ENCODE measurements at regions not wholly inside any gene's neighbourhood (a gene's known extent, or its start where the extent isn't known, plus 50 kb on each side); places are given as distances from the start of the nearest gene placed in this dataset.

- Mint-ChIP-seq H3K27ac (no peak overlapping the region), H3K4me3 (no peak overlapping the region), H3K36me3 (no peaks in the 10 kb centered on the region), H3K4me1 (no peaks in the 10 kb centered on the region), H3K27me3 (ENCODE audit: low read depth) (peaks cover 11% of the 10 kb centered on the region), H3K9me3 (no peaks in the 10 kb centered on the region)
- DNase-seq (ENCODE audit: low spot score in 2 of 2, unreplicated experiment in 2 of 2): no peak
- TF ChIP-seq, protein P1, sequence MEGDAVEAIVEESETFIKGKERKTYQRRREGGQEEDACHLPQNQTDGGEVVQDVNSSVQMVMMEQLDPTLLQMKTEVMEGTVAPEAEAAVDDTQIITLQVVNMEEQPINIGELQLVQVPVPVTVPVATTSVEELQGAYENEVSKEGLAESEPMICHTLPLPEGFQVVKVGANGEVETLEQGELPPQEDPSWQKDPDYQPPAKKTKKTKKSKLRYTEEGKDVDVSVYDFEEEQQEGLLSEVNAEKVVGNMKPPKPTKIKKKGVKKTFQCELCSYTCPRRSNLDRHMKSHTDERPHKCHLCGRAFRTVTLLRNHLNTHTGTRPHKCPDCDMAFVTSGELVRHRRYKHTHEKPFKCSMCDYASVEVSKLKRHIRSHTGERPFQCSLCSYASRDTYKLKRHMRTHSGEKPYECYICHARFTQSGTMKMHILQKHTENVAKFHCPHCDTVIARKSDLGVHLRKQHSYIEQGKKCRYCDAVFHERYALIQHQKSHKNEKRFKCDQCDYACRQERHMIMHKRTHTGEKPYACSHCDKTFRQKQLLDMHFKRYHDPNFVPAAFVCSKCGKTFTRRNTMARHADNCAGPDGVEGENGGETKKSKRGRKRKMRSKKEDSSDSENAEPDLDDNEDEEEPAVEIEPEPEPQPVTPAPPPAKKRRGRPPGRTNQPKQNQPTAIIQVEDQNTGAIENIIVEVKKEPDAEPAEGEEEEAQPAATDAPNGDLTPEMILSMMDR (IDR thresholded peaks at IDR 0.05; ENCODE audit: unreplicated experiment): no peak
Measured at GRCh38 chr7:32242436-32242835, 172.2 kb upstream of the PDE1C start.

- no peaks in the 10 kb centered on the region for H3K4me1 Mint-ChIP-seq
- H3K9me3 Mint-ChIP-seq: no peaks in the 10 kb centered on the region
- H3K36me3 Mint-ChIP-seq: no peaks in the 10 kb centered on the region
- H3K27me3 Mint-ChIP-seq (ENCODE audit: low read depth): peaks cover 9% of the 10 kb centered on the region
- no peak overlapping the region for H3K4me3 Mint-ChIP-seq
- no peak for DNase-seq (ENCODE audit: low spot score in 2 of 2, unreplicated experiment in 2 of 2)
- H3K27ac Mint-ChIP-seq: no peak overlapping the region
- TF ChIP-seq, protein P1 (IDR thresholded peaks at IDR 0.05; ENCODE audit: unreplicated experiment): no peak
Measured at GRCh38 chr7:32241636-32242035, 171.4 kb upstream of the PDE1C start.

DNA sequence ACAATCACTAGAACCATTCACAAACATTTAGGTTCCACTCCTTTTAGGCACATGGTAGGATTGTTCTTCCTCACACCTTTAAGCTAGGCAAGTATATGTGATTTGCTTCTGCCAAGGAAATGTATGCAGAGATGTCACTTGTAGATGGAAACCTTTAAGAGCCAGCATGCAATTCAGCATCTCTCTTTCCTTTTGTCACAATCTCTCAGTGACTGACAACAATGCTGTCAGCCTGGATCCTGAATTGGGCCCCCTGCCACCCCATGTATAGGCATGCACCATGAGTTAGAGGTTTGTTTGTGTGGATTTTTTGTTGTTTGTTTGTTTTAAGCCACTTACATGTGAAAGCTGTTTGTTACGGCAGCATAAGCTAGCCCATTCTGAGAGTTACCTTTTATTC, 169.6 kb upstream of the PDE1C start:
- DNase-seq (ENCODE audit: low spot score in 2 of 2, unreplicated experiment in 2 of 2): no peak

GRCh38 chr7:32228601-32229000, 158.4 kb upstream of the PDE1C start:
- TF ChIP-seq, protein P1 (IDR thresholded peaks at IDR 0.05; ENCODE audit: unreplicated experiment): no peak
- H3K27me3 Mint-ChIP-seq (ENCODE audit: low read depth): peaks cover 25% of the 10 kb centered on the region

More for the DNA sequence above, 169.6 kb upstream of the PDE1C start:
- Mint-ChIP-seq H3K36me3 (no peaks in the 10 kb centered on the region), H3K4me3 (no peak overlapping the region), H3K27me3 (ENCODE audit: low read depth) (peaks cover 3% of the 10 kb centered on the region), H3K27ac (no peak overlapping the region), H3K4me1 (no peaks in the 10 kb centered on the region), H3K9me3 (peaks cover 17% of the 10 kb centered on the region)
- TF ChIP-seq, protein P1 (IDR thresholded peaks at IDR 0.05; ENCODE audit: unreplicated experiment): no peak

GRCh38 chr7:32227746-32228145, 157.5 kb upstream of the PDE1C start:
- DNase-seq (ENCODE audit: low spot score in 2 of 2, unreplicated experiment in 2 of 2): no peak

More at GRCh38 chr7:32228601-32229000, 158.4 kb upstream of the PDE1C start:
- Mint-ChIP-seq H3K27ac (no peak overlapping the region), H3K4me1 (no peaks in the 10 kb centered on the region), H3K4me3 (no peak overlapping the region), H3K9me3 (peaks cover 10% of the 10 kb centered on the region), H3K36me3 (no peaks in the 10 kb centered on the region)
- DNase-seq (ENCODE audit: low spot score in 2 of 2, unreplicated experiment in 2 of 2): no peak

More at GRCh38 chr7:32227746-32228145, 157.5 kb upstream of the PDE1C start:
- Mint-ChIP-seq H3K27ac (no peak overlapping the region), H3K4me3 (no peak overlapping the region), H3K36me3 (no peaks in the 10 kb centered on the region), H3K4me1 (no peaks in the 10 kb centered on the region), H3K27me3 (ENCODE audit: low read depth) (peaks cover 32% of the 10 kb centered on the region), H3K9me3 (peaks cover 6% of the 10 kb centered on the region)
- TF ChIP-seq, protein P1 (IDR thresholded peaks at IDR 0.05; ENCODE audit: unreplicated experiment): no peak

All from mesothelial cell of epicardium (in vitro differentiated cells).